GM21825 (cell line): ENCODE measurements at regions not wholly inside any gene's neighbourhood (a gene's known extent, or its start where the extent isn't known, plus 50 kb on each side); places are given as distances from the start of the nearest gene placed in this dataset.
"Not testable (repeated sequence)": the region's sequence is repeated elsewhere in the genome, so short reads cannot be mapped to it uniquely, and the experiment has no call there.

Experiments
- ATAC-seq: cut with Tn5 transposase; IDR thresholded peaks from one replicate; pipeline ENCODE4 v1.9.1; 2021; ENCODE audit warnings: mild to moderate bottlenecking, moderate library complexity; ENCODE audit not compliant: unreplicated experiment

GRCh38 chrX:140633105-140633504 lies 76.5 kb upstream of the LINC00632 start:
- not testable (repeated sequence) for ATAC-seq

DNA sequence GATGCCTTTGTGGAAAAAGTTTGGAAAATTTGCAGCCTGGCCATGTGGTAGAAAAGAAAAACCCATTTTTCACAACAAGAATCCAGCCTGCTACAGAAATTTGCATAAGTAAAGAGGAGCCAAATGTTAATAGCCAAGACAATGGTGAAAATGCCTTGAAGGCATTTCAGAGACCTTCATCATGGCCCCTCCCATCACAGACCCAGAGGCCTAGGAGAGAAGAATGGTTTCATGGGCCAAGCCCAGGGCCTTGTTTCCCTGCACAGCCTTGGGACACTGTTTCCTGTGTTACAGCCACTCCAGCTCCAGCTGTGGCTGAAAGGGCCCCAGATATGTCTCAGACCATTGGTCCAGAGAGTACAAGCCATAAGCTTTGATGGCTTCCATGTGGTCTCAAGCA lies 101.4 kb upstream of the LINC00632 start:
- ATAC-seq: no peak

DNA sequence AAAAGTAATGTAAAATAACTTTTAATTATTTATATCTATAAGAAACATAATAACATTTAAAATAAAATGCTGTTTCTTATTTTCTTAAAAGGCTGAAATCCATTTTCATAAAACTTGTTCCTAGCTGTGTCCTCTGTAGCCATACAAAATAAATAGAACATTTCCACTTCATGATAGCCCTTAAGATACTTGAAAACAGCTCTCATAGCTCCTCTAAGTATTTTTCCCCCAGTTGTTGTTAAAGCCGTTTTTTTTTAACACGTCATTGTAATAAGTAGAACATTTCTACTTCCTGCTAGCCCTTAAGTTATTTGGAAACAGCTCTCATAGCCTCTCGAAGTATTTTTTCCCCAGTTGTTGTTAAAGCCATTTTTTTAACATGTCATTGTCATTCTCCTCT lies 97.3 kb upstream of the SOX3 start:
- no peak for ATAC-seq

GRCh38 chrX:140599851-140600250 lies 95.0 kb upstream of the SOX3 start:
- no peak for ATAC-seq

GRCh38 chrX:140589657-140590056 lies 84.8 kb upstream of the SOX3 start:
- ATAC-seq: no peak

DNA sequence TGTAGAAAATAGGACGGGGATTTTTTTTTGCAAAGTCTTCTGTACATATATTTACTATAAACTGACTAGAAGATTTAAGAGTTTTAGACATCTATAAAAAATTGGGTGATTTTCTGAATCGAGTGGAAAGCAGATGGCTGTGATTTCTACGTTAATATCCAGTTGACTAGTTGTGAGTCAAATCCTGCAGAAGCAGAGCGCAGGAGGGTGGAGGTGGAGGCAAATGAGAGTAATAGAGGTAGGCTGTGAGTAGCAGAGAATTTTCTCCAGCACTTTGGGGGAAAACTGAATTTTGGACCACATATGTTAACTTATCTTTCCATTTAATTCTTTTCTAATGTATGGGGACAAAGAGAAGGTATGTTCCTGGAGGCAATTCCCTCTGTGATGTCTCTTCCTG lies 82.1 kb upstream of the SOX3 start:
- ATAC-seq: no peak

DNA sequence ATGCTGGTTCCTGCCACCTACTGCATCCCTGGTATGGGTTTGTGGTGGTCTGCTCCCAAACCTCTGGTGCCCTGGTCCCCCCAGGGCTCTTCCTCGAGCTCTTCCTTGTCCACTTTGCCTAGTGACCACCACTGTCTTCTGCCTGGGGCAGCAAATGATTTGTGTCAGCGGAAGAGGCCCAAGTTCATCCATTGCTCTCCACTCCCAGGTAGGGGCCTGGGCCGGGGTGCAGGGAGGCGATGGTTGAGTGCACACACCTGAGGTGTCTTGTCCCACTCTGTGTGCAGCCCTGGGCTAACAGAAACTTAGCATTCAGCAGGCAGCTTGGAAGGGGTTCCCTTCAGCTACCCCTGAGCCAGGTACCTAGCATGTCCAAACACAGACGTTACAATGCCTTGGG lies 75.6 kb upstream of the SOX3 start:
- no peak for ATAC-seq

DNA sequence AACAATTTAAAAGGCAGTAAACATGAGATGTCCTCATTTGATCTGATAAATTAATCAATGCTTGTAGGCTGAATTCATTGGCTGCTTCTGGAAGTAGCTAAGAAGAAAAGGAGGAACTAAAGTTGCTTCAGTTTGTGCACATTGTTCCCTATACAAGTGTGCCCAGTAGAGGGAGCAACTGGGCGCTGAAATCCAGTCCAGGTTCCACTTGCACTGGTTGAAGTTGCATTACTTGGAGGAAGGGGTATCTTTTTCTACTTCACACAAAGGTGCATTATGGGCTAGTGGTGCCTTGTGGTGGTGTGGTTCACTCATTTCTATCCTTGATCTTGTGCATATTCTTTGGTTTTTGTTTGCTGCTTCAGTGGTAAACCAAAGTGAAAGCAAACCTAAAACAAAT lies 67.9 kb upstream of the SOX3 start:
- peak; percentile 86 for ATAC-seq

GRCh38 chrX:140563893-140564292 lies 59.0 kb upstream of the SOX3 start:
- no peak for ATAC-seq
